ENCODE measurements at regions not wholly inside any gene's neighbourhood (a gene's known extent, or its start where the extent isn't known, plus 50 kb on each side); places are given as distances from the start of the nearest gene placed in this dataset.
"Not testable (repeated sequence)": the region's sequence is repeated elsewhere in the genome, so short reads cannot be mapped to it uniquely, and the experiment has no call there.

DNA sequence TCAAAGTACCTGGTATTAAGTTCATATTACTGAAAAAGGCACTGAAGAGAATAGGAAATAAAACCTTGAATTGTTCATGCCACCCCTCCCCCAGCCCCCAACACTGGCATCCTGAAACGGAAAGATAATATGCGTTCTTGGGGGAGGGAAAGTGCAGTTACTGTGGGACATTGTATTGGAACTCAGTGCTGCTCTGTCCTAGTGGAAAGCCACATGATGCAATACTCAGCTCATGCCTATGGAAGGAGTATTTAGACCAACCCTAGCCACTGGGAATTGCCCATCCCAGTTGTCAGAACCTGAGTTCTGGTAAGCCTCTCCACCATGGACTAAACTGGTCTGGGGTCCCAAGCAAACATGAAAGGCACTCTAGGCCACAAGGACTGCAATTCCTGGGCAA is 680.8 kb upstream of the BCHE start:
- H3K27ac Mint-ChIP-seq: no peak overlapping the region
- Histone ChIP-seq H3K36me3 (ENCODE audit: insufficient read depth, low read length) (no peaks in the 10 kb centered on the region), H3K27me3 (ENCODE audit: control insufficient read depth in 1 of 2, insufficient read depth in 2 of 2, low read length in 2 of 2) (no peaks in the 10 kb centered on the region), H3K9me3 (ENCODE audit: control insufficient read depth in 1 of 2, insufficient read depth in 1 of 2, low read length in 2 of 2) (peaks cover 0 to 8% of the 10 kb centered on the region in 2 experiments), H3K4me1 (ENCODE audit: insufficient read depth, low read length) (no peaks in the 10 kb centered on the region), H3K4me3 (ENCODE audit: low read length) (no peak overlapping the region), H3K27ac (ENCODE audit: low read depth in 1 of 2, low read length in 2 of 2) (no peak overlapping the region)
- no peak for ATAC-seq (ENCODE audit: poor library complexity)
- no peak overlapping the region for H3K4me3 Mint-ChIP-seq
- no peak for DNase-seq
- H3K36me3 Mint-ChIP-seq (ENCODE audit: low read depth): no peaks in the 10 kb centered on the region
- TF ChIP-seq, protein P1, sequence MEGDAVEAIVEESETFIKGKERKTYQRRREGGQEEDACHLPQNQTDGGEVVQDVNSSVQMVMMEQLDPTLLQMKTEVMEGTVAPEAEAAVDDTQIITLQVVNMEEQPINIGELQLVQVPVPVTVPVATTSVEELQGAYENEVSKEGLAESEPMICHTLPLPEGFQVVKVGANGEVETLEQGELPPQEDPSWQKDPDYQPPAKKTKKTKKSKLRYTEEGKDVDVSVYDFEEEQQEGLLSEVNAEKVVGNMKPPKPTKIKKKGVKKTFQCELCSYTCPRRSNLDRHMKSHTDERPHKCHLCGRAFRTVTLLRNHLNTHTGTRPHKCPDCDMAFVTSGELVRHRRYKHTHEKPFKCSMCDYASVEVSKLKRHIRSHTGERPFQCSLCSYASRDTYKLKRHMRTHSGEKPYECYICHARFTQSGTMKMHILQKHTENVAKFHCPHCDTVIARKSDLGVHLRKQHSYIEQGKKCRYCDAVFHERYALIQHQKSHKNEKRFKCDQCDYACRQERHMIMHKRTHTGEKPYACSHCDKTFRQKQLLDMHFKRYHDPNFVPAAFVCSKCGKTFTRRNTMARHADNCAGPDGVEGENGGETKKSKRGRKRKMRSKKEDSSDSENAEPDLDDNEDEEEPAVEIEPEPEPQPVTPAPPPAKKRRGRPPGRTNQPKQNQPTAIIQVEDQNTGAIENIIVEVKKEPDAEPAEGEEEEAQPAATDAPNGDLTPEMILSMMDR (IDR thresholded peaks at IDR 0.05): no peak
- POLR2A ChIA-PET: no interaction called here
- intact Hi-C loops (cut with DNase I, micrococcal nuclease): no loop called here
- no peaks in the 10 kb centered on the region for H3K4me1 Mint-ChIP-seq (ENCODE audit: low read depth)
- CTCF ChIA-PET: no interaction called here
- no peaks in the 10 kb centered on the region for H3K27me3 Mint-ChIP-seq
- peaks cover 8% of the 10 kb centered on the region for H3K9me3 Mint-ChIP-seq

DNA sequence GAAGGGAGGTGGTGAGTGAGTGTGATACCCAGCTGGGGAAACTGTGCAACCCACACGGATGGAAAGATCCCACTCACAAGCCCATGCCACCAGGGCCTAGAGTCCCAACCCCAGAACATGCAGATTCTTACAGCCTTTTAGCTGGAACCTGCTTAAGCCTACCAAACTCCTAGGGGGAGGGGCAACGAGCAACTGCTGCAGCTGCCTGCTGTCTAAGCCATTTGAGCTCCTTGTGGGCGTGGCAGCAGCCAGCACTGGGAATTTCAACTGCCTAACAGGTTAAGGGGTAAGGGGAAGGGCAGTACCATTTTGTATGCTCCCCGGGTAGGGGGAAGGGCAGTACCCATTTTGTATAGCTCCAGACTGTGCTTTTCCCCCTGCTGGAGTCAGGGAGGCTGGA is 673.2 kb upstream of the BCHE start:
- Mint-ChIP-seq H3K36me3 (ENCODE audit: low read depth) (no peaks in the 10 kb centered on the region), H3K4me3 (no peak overlapping the region), H3K9me3 (peaks cover 18% of the 10 kb centered on the region), H3K4me1 (ENCODE audit: low read depth) (no peaks in the 10 kb centered on the region), H3K27me3 (no peaks in the 10 kb centered on the region), H3K27ac (no peak overlapping the region)
- ChIA-PET CTCF (no interaction called here), POLR2A (no interaction called here)
- DNase-seq (no peak), ATAC-seq (ENCODE audit: poor library complexity) (no peak)
- Histone ChIP-seq H3K4me1 (ENCODE audit: insufficient read depth, low read length) (no peaks in the 10 kb centered on the region), H3K9me3 (ENCODE audit: control insufficient read depth in 1 of 2, insufficient read depth in 1 of 2, low read length in 2 of 2) (peaks cover 7 to 11% of the 10 kb centered on the region in 2 experiments), H3K27me3 (ENCODE audit: control insufficient read depth in 1 of 2, insufficient read depth in 2 of 2, low read length in 2 of 2) (no peaks in the 10 kb centered on the region), H3K27ac (ENCODE audit: low read depth in 1 of 2, low read length in 2 of 2) (no peak overlapping the region), H3K36me3 (ENCODE audit: insufficient read depth, low read length) (no peaks in the 10 kb centered on the region), H3K4me3 (ENCODE audit: low read length) (no peak overlapping the region)
- TF ChIP-seq, protein P1 (IDR thresholded peaks at IDR 0.05): no peak
- intact Hi-C loops (cut with DNase I, micrococcal nuclease): no loop called here

DNA sequence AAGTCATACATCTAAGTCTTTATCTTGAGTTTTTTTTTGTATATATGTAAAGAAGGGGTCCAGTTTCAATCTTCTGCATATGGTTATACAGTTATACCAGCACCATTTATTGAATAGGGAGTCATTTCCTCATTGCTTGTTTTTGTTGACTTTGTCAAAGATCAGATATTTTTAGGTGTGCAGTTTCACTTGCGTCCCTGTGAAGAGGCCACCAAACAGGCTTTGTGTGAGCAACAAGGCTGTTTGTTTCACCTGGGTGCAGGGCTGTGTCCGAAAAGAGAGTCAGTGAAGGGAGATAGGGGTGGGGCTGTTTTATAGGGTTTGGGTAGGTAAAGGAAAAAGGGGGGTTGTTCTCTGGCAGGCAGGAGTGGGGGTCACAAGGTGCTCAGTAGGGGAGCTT is 663.2 kb upstream of the BCHE start:
- H3K4me1 Mint-ChIP-seq (ENCODE audit: low read depth); H3K36me3 Mint-ChIP-seq (ENCODE audit: low read depth); H3K27ac ChIP-seq (ENCODE audit: low read depth in 1 of 2, low read length in 2 of 2); DNase-seq; H3K9me3 ChIP-seq (ENCODE audit: control insufficient read depth in 1 of 2, insufficient read depth in 1 of 2, low read length in 2 of 2); CTCF ChIA-PET; intact Hi-C loops (cut with DNase I, micrococcal nuclease); H3K4me3 ChIP-seq (ENCODE audit: low read length); H3K4me3 Mint-ChIP-seq; H3K27me3 ChIP-seq (ENCODE audit: control insufficient read depth in 1 of 2, insufficient read depth in 2 of 2, low read length in 2 of 2); H3K27me3 Mint-ChIP-seq; H3K36me3 ChIP-seq (ENCODE audit: insufficient read depth, low read length); ATAC-seq (ENCODE audit: poor library complexity); H3K27ac Mint-ChIP-seq; POLR2A ChIA-PET; H3K4me1 ChIP-seq (ENCODE audit: insufficient read depth, low read length): not testable (repeated sequence)
- H3K9me3 Mint-ChIP-seq: peaks cover 29% of the 10 kb centered on the region

DNA sequence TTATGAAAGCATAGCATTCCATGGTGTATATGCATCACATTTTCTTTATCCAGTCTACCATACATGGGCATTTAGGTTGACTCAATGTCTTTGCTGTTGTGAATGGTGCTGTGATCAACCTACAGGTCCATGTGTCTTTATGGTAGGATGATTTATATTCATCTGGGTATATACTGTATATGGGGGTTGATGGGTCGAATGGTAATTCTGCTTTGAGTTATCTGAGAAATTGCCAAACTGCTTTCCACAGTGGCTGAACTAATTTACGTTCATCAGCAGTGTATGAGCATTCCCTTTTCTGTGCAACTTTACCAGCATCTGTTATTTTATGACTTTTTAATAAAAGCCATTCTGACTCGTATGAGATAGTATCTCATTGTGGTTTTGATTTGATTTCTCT is 662.4 kb upstream of the BCHE start:
- ChIA-PET POLR2A (no interaction called here), CTCF (no interaction called here)

More for the DNA sequence above, 662.4 kb upstream of the BCHE start:
- Histone ChIP-seq H3K27me3 (ENCODE audit: control insufficient read depth in 1 of 2, insufficient read depth in 2 of 2, low read length in 2 of 2) (no peaks in the 10 kb centered on the region), H3K36me3 (ENCODE audit: insufficient read depth, low read length) (no peaks in the 10 kb centered on the region), H3K9me3 (ENCODE audit: control insufficient read depth in 1 of 2, insufficient read depth in 1 of 2, low read length in 2 of 2) (peaks cover 0 to 5% of the 10 kb centered on the region in 2 experiments), H3K4me3 (ENCODE audit: low read length) (no peak overlapping the region), H3K4me1 (ENCODE audit: insufficient read depth, low read length) (no peaks in the 10 kb centered on the region), H3K27ac (ENCODE audit: low read depth in 1 of 2, low read length in 2 of 2) (no peak overlapping the region)
- intact Hi-C loops (cut with DNase I, micrococcal nuclease): no loop called here
- Mint-ChIP-seq H3K4me3 (no peak overlapping the region), H3K27me3 (no peaks in the 10 kb centered on the region), H3K9me3 (peaks cover 26% of the 10 kb centered on the region), H3K27ac (no peak overlapping the region), H3K4me1 (ENCODE audit: low read depth) (no peaks in the 10 kb centered on the region), H3K36me3 (ENCODE audit: low read depth) (no peaks in the 10 kb centered on the region)
- ATAC-seq (ENCODE audit: poor library complexity) (no peak), DNase-seq (no peak)
- TF ChIP-seq, protein P1 (IDR thresholded peaks at IDR 0.05): no peak

All from CD4-positive, alpha-beta T cell (primary cell).